HEK293 (cell line): ENCODE measurements at regions not wholly inside any gene's neighbourhood (a gene's known extent, or its start where the extent isn't known, plus 50 kb on each side); places are given as distances from the start of the nearest gene placed in this dataset.

Experiments
- CTCF ChIA-PET: fragments of 350-600 bp; formaldehyde crosslinking; extraction: SDS; loops from one replicate; lab custom pipeline; 2021; ENCODE audit warnings: antibody characterized with exemption; lab: Yijun Ruan, JAX
- POLR2A ChIA-PET: fragments of 300-600 bp; formaldehyde crosslinking; extraction: SDS; loops from one replicate; lab custom pipeline; 2020; ENCODE audit warnings: antibody characterized with exemption, inconsistent platforms; lab: Yijun Ruan, JAX
- H3K27ac ChIP-seq: fragments of 200-500 bp; sonication (Bioruptor generic); 2 replicates; pipeline ENCODE4 v1.5.1; 2014; ENCODE audit warnings: low read depth, low read length, control low read depth, inconsistent platforms; ENCODE audit errors: extremely low read depth
- H3K36me3 ChIP-seq, 2 experiments: fragments of 200-500 bp in 1 of 2; sonication (Bioruptor generic) in 1 of 2; 1 replicate in 1 of 2; 2 replicates in 1 of 2; pipeline ENCODE4 v1.5.1; 2014 to 2017; ENCODE audit warnings: inconsistent platforms in 2 of 2, low read length in 2 of 2; ENCODE audit not compliant: control insufficient read depth in 2 of 2, insufficient read depth in 1 of 2
- H3K4me1 ChIP-seq: fragments of 200-500 bp; sonication (Bioruptor generic); 2 replicates; pipeline ENCODE4 v1.5.1; 2014; ENCODE audit warnings: mild to moderate bottlenecking, low read length, inconsistent platforms; ENCODE audit not compliant: control insufficient read depth, insufficient read depth
- H3K4me3 ChIP-seq: 2 replicates; pipeline ENCODE4 v1.5.1; 2011; ENCODE audit warnings: low read depth, mild to moderate bottlenecking, control low read depth, low read length, moderate library complexity
- H3K9me3 ChIP-seq: fragments of 200-500 bp; sonication (Bioruptor generic); 2 replicates; pipeline ENCODE4 v1.5.1; 2014; ENCODE audit warnings: low read depth, low read length, inconsistent platforms; ENCODE audit not compliant: control insufficient read depth, insufficient read depth
- MZF1 ChIP-seq: fragments of 450-650 bp; formaldehyde crosslinking; IDR thresholded peaks from 2 replicates; pipeline ENCODE4 v1.5.1; 2017; ENCODE audit warnings: missing biosample characterization, missing genetic modification characterization, borderline replicate concordance
- ZBTB11 ChIP-seq: fragments of 450-650 bp; formaldehyde crosslinking; conservative IDR thresholded peaks from 2 replicates; pipeline ENCODE4 v1.5.1; 2016; ENCODE audit warnings: low read depth, missing biosample characterization, missing genetic modification characterization
- ZNF16 ChIP-seq: fragments of 450-650 bp; formaldehyde crosslinking; IDR thresholded peaks from 2 replicates; pipeline ENCODE4 v1.5.1; 2016; ENCODE audit warnings: low read depth, missing biosample characterization, missing genetic modification characterization
- ZNF211 ChIP-seq: fragments of 450-650 bp; formaldehyde crosslinking; IDR thresholded peaks from 2 replicates; pipeline ENCODE4 v1.5.1; 2016; ENCODE audit warnings: low read depth, missing biosample characterization, missing genetic modification characterization
- ZNF280C ChIP-seq: fragments of 450-650 bp; formaldehyde crosslinking; IDR thresholded peaks from 2 replicates; pipeline ENCODE4 v1.5.1; 2016; ENCODE audit warnings: missing biosample characterization, missing genetic modification characterization
- ZNF280D ChIP-seq: fragments of 450-650 bp; formaldehyde crosslinking; IDR thresholded peaks from 2 replicates; pipeline ENCODE4 v1.5.1; 2016; ENCODE audit warnings: missing biosample characterization, missing genetic modification characterization
- ZNF292 ChIP-seq: fragments of 450-650 bp; formaldehyde crosslinking; IDR thresholded peaks from 2 replicates; pipeline ENCODE4 v1.5.1; 2016; ENCODE audit warnings: low read depth, missing biosample characterization, missing genetic modification characterization, borderline replicate concordance
- ZNF449 ChIP-seq: fragments of 450-650 bp; formaldehyde crosslinking; IDR thresholded peaks from 2 replicates; pipeline ENCODE4 v1.5.1; 2017; ENCODE audit warnings: missing biosample characterization, mild to moderate bottlenecking, missing genetic modification characterization, moderate library complexity
- ZNF548 ChIP-seq: fragments of 450-650 bp; formaldehyde crosslinking; IDR thresholded peaks from 2 replicates; pipeline ENCODE4 v1.5.1; 2016; ENCODE audit warnings: missing biosample characterization, missing genetic modification characterization
- ZNF580 ChIP-seq: fragments of 450-650 bp; formaldehyde crosslinking; IDR thresholded peaks from 2 replicates; pipeline ENCODE4 v1.5.1; 2016; ENCODE audit warnings: missing biosample characterization, missing genetic modification characterization
- ZNF777 ChIP-seq: fragments of 450-650 bp; formaldehyde crosslinking; IDR thresholded peaks from 2 replicates; pipeline ENCODE4 v1.5.1; 2017; ENCODE audit warnings: missing biosample characterization, missing genetic modification characterization, borderline replicate concordance
- ZNF837 ChIP-seq: fragments of 450-650 bp; formaldehyde crosslinking; IDR thresholded peaks from 2 replicates; pipeline ENCODE4 v1.5.1; 2016; ENCODE audit warnings: missing biosample characterization, missing genetic modification characterization
- ZSCAN4 ChIP-seq: fragments of 450-650 bp; formaldehyde crosslinking; IDR thresholded peaks from 2 replicates; pipeline ENCODE4 v1.5.1; 2017; ENCODE audit warnings: missing biosample characterization, missing genetic modification characterization
- ZSCAN5A ChIP-seq: fragments of 450-650 bp; formaldehyde crosslinking; IDR thresholded peaks from 2 replicates; pipeline ENCODE4 v1.5.1; 2016; ENCODE audit warnings: missing biosample characterization, missing genetic modification characterization

GRCh38 chr18:79615586-79615985, 64.0 kb upstream of the CTDP1 start:
- POLR2A ChIA-PET = no interaction called here
- H3K9me3 ChIP-seq = peaks cover 2% of the 10 kb centered on the region; the same call in 1 of the 2 replicates
- TF ChIP-seq ZNF280D (tag by site-specific recombination) = no peak
- TF ChIP-seq ZNF449 (tag by site-specific recombination) = no peak
- no peak for TF ChIP-seq ZSCAN4
- TF ChIP-seq ZNF580 = no peak
- no peak for TF ChIP-seq ZBTB11
- TF ChIP-seq ZNF837 (tag by site-specific recombination) = no peak
- no peak for TF ChIP-seq MZF1 (tag by site-specific recombination)
- no peak for TF ChIP-seq ZNF211 (tag by site-specific recombination)
- TF ChIP-seq ZNF16 (tag by site-specific recombination) = no peak
- no peak for TF ChIP-seq ZSCAN5A (tag by site-specific recombination)
- TF ChIP-seq ZNF548 (tag by site-specific recombination) = no peak
- TF ChIP-seq ZNF292 (tag by site-specific recombination) = no peak
- no peak for TF ChIP-seq ZNF280C
- TF ChIP-seq ZNF777 (tag by site-specific recombination) = no peak
- TF ChIP-seq, all 188 proteins: peak for 0
- Histone ChIP-seq H3K4me3 (no peak overlapping the region), H3K36me3 (no peaks in the 10 kb centered on the region), H3K4me1 (no peaks in the 10 kb centered on the region), H3K27ac (no peak overlapping the region)
- CTCF ChIA-PET = no interaction called here
